B cell (primary cell): ENCODE measurements at regions not wholly inside any gene's neighbourhood (a gene's known extent, or its start where the extent isn't known, plus 50 kb on each side); places are given as distances from the start of the nearest gene placed in this dataset.

Experiments used
- ATAC-seq: fragments of 200-7000 bp; cut with Tn5 transposase; one replicate; pipeline ENCODE4 v1.10.0; 2021; ENCODE audit warnings: low read depth, mild to moderate bottlenecking, moderate number of reproducible peaks, moderate library complexity
- CTCF ChIA-PET: fragments of 350-600 bp; sonication (Branson Sonifier 250); formaldehyde crosslinking; loops from one replicate; lab custom pipeline; 2021; ENCODE audit warnings: antibody characterized with exemption, inconsistent platforms; lab: Charles Lee
- POLR2A ChIA-PET: fragments of 350-600 bp; sonication (Branson Sonifier 250); formaldehyde crosslinking; loops from one replicate; lab custom pipeline; 2021; ENCODE audit warnings: antibody characterized with exemption; lab: Charles Lee
- DNase-seq: peaks from one replicate; pipeline ENCODE4 v3.0.0; 2013
- H2AFZ ChIP-seq: 2 replicates; pipeline ENCODE4 v1.6.1; 2012; ENCODE audit warnings: mild to moderate bottlenecking, low read depth, low read length; ENCODE audit not compliant: insufficient read depth, poor library complexity, severe bottlenecking
- H3K27ac ChIP-seq, 2 donors: 1 replicate in 1 of 2; 2 replicates in 1 of 2; pipeline ENCODE4 v1.5.1; 2012 to 2013; ENCODE audit warnings: low read length in 2 of 2, mild to moderate bottlenecking in 2 of 2, moderate library complexity in 1 of 2
- H3K27me3 ChIP-seq, 4 experiments: fragments of 200-600 bp in 1 of 4; sonication (generic) in 1 of 4; replicated peaks in 1 of 4; 1 replicate in 2 of 4; 2 replicates in 2 of 4; pipeline versions ENCODE4 v1.6.1 to v1.7.0; 2013 to 2016; ENCODE audit warnings: low read length in 3 of 4, mild to moderate bottlenecking in 2 of 4, mixed read lengths in 1 of 4, moderate library complexity in 1 of 4; ENCODE audit not compliant: insufficient read depth in 4 of 4, control insufficient read depth in 3 of 4; ENCODE audit errors: control extremely low read depth in 1 of 4
- H3K36me3 ChIP-seq, 2 experiments: replicated peaks in 1 of 2; 1 replicate in 1 of 2; 2 replicates in 1 of 2; pipeline versions ENCODE4 v1.6.1 to v1.7.1; 2013; ENCODE audit warnings: low read length in 1 of 2; ENCODE audit not compliant: insufficient read depth in 2 of 2, control insufficient read depth in 1 of 2; ENCODE audit errors: control extremely low read depth in 1 of 2, extremely low read depth in 1 of 2
- H3K4me1 ChIP-seq, 2 donors: fragments of 200-600 bp in 1 of 2; sonication (generic) in 1 of 2; 1 replicate in 1 of 2; 2 replicates in 1 of 2; pipeline versions ENCODE4 v1.5.1 to v1.6.1; 2013 to 2017; ENCODE audit warnings: low read length in 2 of 2; ENCODE audit not compliant: control insufficient read depth in 2 of 2, insufficient read depth in 2 of 2
- H3K4me2 ChIP-seq: replicated peaks from 2 replicates; pipeline ENCODE3; 2012; ENCODE audit warnings: mild to moderate bottlenecking, low read depth, low read length; ENCODE audit not compliant: poor library complexity, severe bottlenecking
- H3K4me3 ChIP-seq, 5 experiments: fragments of 200-600 bp in 1 of 5; sonication (generic) in 1 of 5; 1 replicate in 3 of 5; 2 replicates in 2 of 5; pipeline versions ENCODE4 v1.5.1 to v1.7.0; 2011 to 2016; ENCODE audit warnings: low read length in 4 of 5, mild to moderate bottlenecking in 4 of 5, low read depth in 2 of 5, control low read depth in 1 of 5, moderate library complexity in 1 of 5; ENCODE audit not compliant: insufficient read depth in 1 of 5; ENCODE audit errors: control extremely low read depth in 1 of 5, extremely low read depth in 1 of 5
- H3K79me2 ChIP-seq: fragments of 200-600 bp; sonication (generic); one replicate; pipeline ENCODE4 v1.6.0; 2016; ENCODE audit warnings: low read length; ENCODE audit not compliant: control insufficient read depth, insufficient read depth
- H3K9ac ChIP-seq: fragments of 200-600 bp; sonication (generic); 2 replicates; pipeline ENCODE4 v1.6.1; 2017; ENCODE audit warnings: mild to moderate bottlenecking, low read length, moderate library complexity
- H3K9me3 ChIP-seq, 3 donors: one replicate each; pipeline versions ENCODE4 v1.6.1 to v1.7.1; 2013; ENCODE audit warnings: low read length in 2 of 3; ENCODE audit not compliant: control insufficient read depth in 2 of 3, insufficient read depth in 1 of 3; ENCODE audit errors: control extremely low read depth in 1 of 3
- H4K20me1 ChIP-seq: 2 replicates; pipeline ENCODE4 v1.6.0; 2012; ENCODE audit warnings: mild to moderate bottlenecking, low read length; ENCODE audit not compliant: insufficient read depth, control insufficient read depth, poor library complexity, severe bottlenecking
- H3K27ac Mint-ChIP-seq: one replicate; pipeline ENCODE4 v1.8.0; 2021; ENCODE audit warnings: mixed read lengths
- H3K27me3 Mint-ChIP-seq: one replicate; pipeline ENCODE4 v1.8.0; 2021; ENCODE audit warnings: mixed read lengths
- H3K4me1 Mint-ChIP-seq: one replicate; pipeline ENCODE4 v1.8.0; 2021; ENCODE audit warnings: mixed read lengths
- H3K4me3 Mint-ChIP-seq: one replicate; pipeline ENCODE4 v1.8.0; 2021; ENCODE audit warnings: mixed read lengths
- H3K9me3 Mint-ChIP-seq: one replicate; pipeline ENCODE4 v1.8.0; 2022; ENCODE audit warnings: mixed read lengths; ENCODE audit not compliant: insufficient read depth
- CTCF ChIP-seq: fragments of 200-600 bp; IDR thresholded peaks from one replicate; pipeline ENCODE4 v1.8.0; 2022; ENCODE audit warnings: antibody characterized with exemption, mild to moderate bottlenecking
- EZH2 ChIP-seq: IDR thresholded peaks from 2 replicates; pipeline ENCODE4 v1.6.1; 2012; ENCODE audit warnings: borderline replicate concordance, low read depth, mild to moderate bottlenecking, moderate library complexity, low read length; ENCODE audit not compliant: insufficient read depth, poor library complexity, severe bottlenecking
- WGBS: methylation state at CpG from one replicate; pipeline ENCODE4 v1.1.5; 2013; ENCODE audit warnings: missing lambda C conversion rate; ENCODE audit not compliant: insufficient coverage; 5-methylcytosine and 5-hydroxymethylcytosine counted together
- intact Hi-C: fragments of 100-400 bp; cut with micrococcal nuclease; formaldehyde crosslinking; loops from one replicate; pipeline ENCODE4 v1.10.0; 2022

DNA sequence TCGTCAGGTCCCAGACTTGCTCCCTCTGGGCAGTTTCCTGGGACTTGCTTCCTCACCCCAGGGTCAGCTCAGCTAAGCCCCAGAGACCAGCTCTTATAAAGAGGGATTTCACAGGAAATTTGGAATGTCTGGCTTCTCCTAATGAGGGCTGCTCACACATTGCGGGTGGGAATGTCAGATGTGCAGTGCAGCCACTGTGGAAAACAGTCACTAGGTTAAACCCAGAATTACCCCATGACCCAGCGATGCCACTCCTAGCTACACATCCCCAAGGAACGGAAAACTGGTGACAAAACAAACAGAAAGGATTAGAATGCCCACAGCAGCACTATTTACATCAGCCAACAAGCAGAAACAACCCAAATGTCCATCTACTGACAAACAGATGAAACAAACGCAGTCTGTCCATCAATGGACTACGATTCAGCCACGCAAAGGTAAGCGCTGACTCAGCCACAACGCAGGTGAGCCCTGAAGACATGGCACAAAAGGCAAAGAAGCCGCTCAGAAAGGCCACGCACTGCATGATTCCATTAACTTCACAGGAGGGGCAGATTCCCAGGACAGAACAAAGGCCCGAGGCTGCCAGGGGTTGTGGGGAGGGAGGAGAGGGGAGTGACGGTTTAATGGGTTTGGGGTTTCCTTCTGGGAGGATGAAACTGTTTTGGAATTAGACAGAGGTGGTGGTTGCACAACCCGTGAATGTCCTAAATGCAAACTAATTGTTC, 63.0 kb downstream of the NCOR2 start:
- Histone ChIP-seq H3K9me3 (no peaks in the 10 kb centered on the region), H3K4me2 (no peak overlapping the region), H3K9ac (no peak overlapping the region), H4K20me1 (peaks cover 96% of the 10 kb centered on the region), H3K79me2 (peaks cover 95% of the 10 kb centered on the region), H3K4me3 (no peak overlapping the region), H2AFZ (no peak overlapping the region), H3K4me1 (peaks cover 13 to 19% of the 10 kb centered on the region in 2 donors), H3K27ac (no peak overlapping the region), H3K36me3 (peaks cover 0 to 4% of the 10 kb centered on the region in 2 experiments), H3K27me3 (no peaks in the 10 kb centered on the region)
- intact Hi-C loops = no loop called here
- no peak for TF ChIP-seq EZH2
- no peak for TF ChIP-seq CTCF
- Mint-ChIP-seq H3K9me3 (no peaks in the 10 kb centered on the region), H3K4me1 (peaks cover 45% of the 10 kb centered on the region), H3K27me3 (no peaks in the 10 kb centered on the region), H3K4me3 (no peak overlapping the region), H3K27ac (no peak overlapping the region)
- POLR2A ChIA-PET = interaction anchor here (0.6 kb wide), 1 partner anchor 771 kb away, joined by 4 read pairs; no protein-coding TSS in a partner anchor
- DNase-seq (no peak), ATAC-seq (no peak)
- CTCF ChIA-PET = interaction anchor here (1.0 kb wide), 1 partner anchor 11 kb away, joined by 3 read pairs; no protein-coding TSS in a partner anchor
- 99% methylated on average over 12 of the region's 14 CpGs for WGBS

- Mint-ChIP-seq H3K9me3 (no peaks in the 10 kb centered on the region), H3K27me3 (no peaks in the 10 kb centered on the region), H3K4me1 (peaks cover 46% of the 10 kb centered on the region), H3K4me3 (no peak overlapping the region), H3K27ac (no peak overlapping the region)
- Histone ChIP-seq H3K4me2 (no peak overlapping the region), H3K4me1 (peaks cover 13 to 26% of the 10 kb centered on the region in 2 donors), H3K27me3 (no peaks in the 10 kb centered on the region), H3K4me3 (no peak overlapping the region), H3K36me3 (peaks cover 0 to 4% of the 10 kb centered on the region in 2 experiments), H2AFZ (no peak overlapping the region), H3K79me2 (peaks cover 96% of the 10 kb centered on the region), H3K27ac (no peak overlapping the region), H3K9me3 (no peaks in the 10 kb centered on the region), H4K20me1 (peaks cover 96% of the 10 kb centered on the region), H3K9ac (no peak overlapping the region)
- 100% methylated on average over 9 of the region's 9 CpGs for WGBS
- ChIA-PET POLR2A (no interaction called here), CTCF (interaction anchor here (0.7 kb wide), 1 partner anchor 50 kb away, joined by 3 read pairs; no protein-coding TSS in a partner anchor)
- intact Hi-C loops = no loop called here
- no peak for TF ChIP-seq EZH2
- no peak for TF ChIP-seq CTCF
- DNase-seq = no peak
- ATAC-seq = no peak
Measured at GRCh38 chr12:124503305-124503704, 64.1 kb downstream of the NCOR2 start.
